Upper lobe of right lung (tissue), 1 donor: ENCODE measurements at regions not wholly inside any gene's neighbourhood (a gene's known extent, or its start where the extent isn't known, plus 50 kb on each side); places are given as distances from the start of the nearest gene placed in this dataset.

Source experiments
- ATAC-seq: fragments of 200-7000 bp; cut with Tn5 transposase; one replicate; pipeline ENCODE4 v1.9.1; 2020; ENCODE audit warnings: mild to moderate bottlenecking, moderate library complexity
- DNase-seq: peaks from one replicate; pipeline ENCODE4 v3.0.0-alpha.2; 2020
- H3K27ac ChIP-seq: fragments of 200-600 bp; one replicate; pipeline ENCODE4 v1.8.0; 2022
- H3K27me3 ChIP-seq: fragments of 200-600 bp; one replicate; pipeline ENCODE4 v1.8.0; 2022; ENCODE audit warnings: mild to moderate bottlenecking
- H3K36me3 ChIP-seq: fragments of 200-600 bp; one replicate; pipeline ENCODE4 v1.8.0; 2022
- H3K4me1 ChIP-seq: fragments of 200-600 bp; one replicate; pipeline ENCODE4 v1.8.0; 2022
- H3K4me3 ChIP-seq: fragments of 200-600 bp; one replicate; pipeline ENCODE4 v1.8.0; 2022; ENCODE audit warnings: mild to moderate bottlenecking
- H3K9me3 ChIP-seq: fragments of 200-600 bp; one replicate; pipeline ENCODE4 v1.8.0; 2022
- CTCF ChIP-seq: fragments of 200-600 bp; IDR thresholded peaks from one replicate; pipeline ENCODE4 v1.8.0; 2022; ENCODE audit warnings: antibody characterized with exemption
- intact Hi-C: fragments of 100-400 bp; cut with DNase I; formaldehyde crosslinking; loops from one replicate; pipeline ENCODE4 v1.11.0; 2022
- donor health status: DM: no; HTN: yes; CAD: no; lungs with severe emphysema.

- DNase-seq: no peak
- Histone ChIP-seq H3K9me3 (no peaks in the 10 kb centered on the region), H3K27ac (no peak overlapping the region), H3K36me3 (no peaks in the 10 kb centered on the region), H3K4me1 (peaks cover 21% of the 10 kb centered on the region), H3K4me3 (no peak overlapping the region), H3K27me3 (no peaks in the 10 kb centered on the region)
- intact Hi-C loops: no loop called here
- no peak for ATAC-seq
- TF ChIP-seq CTCF: no peak
Observed at GRCh38 chr14:61107869-61108493, 126.9 kb downstream of the SLC38A6 start.

GRCh38 chr14:61106959-61107641 lies 126.1 kb downstream of the SLC38A6 start:
- Histone ChIP-seq H3K4me1 (peaks cover 29% of the 10 kb centered on the region), H3K9me3 (no peaks in the 10 kb centered on the region), H3K4me3 (no peak overlapping the region), H3K27me3 (no peaks in the 10 kb centered on the region), H3K27ac (no peak overlapping the region), H3K36me3 (no peaks in the 10 kb centered on the region)
- ATAC-seq: no peak
- no peak for TF ChIP-seq CTCF
- DNase-seq: no peak
- intact Hi-C loops: no loop called here

- ATAC-seq: no peak
- no peak for DNase-seq
- H3K9me3 ChIP-seq: no peaks in the 10 kb centered on the region
- H3K4me1 ChIP-seq: peaks cover 35% of the 10 kb centered on the region
- no peak overlapping the region for H3K4me3 ChIP-seq
- intact Hi-C loops: no loop called here
- no peak overlapping the region for H3K27ac ChIP-seq
- no peak for TF ChIP-seq CTCF
- H3K36me3 ChIP-seq: no peaks in the 10 kb centered on the region
- no peaks in the 10 kb centered on the region for H3K27me3 ChIP-seq
Observed at GRCh38 chr14:61106271-61106958, 125.4 kb downstream of the SLC38A6 start.

GRCh38 chr14:61104358-61104757 lies 123.3 kb downstream of the SLC38A6 start:
- ATAC-seq (no peak), DNase-seq (no peak)
- H3K27ac ChIP-seq: peak overlapping the region; percentile 20
- TF ChIP-seq CTCF: no peak
- H3K27me3 ChIP-seq: no peaks in the 10 kb centered on the region
- intact Hi-C loops: no loop called here
- no peaks in the 10 kb centered on the region for H3K9me3 ChIP-seq
- H3K4me3 ChIP-seq: no peak overlapping the region
- H3K36me3 ChIP-seq: no peaks in the 10 kb centered on the region
- peaks cover 35% of the 10 kb centered on the region for H3K4me1 ChIP-seq

GRCh38 chr14:61103541-61104339 lies 122.7 kb downstream of the SLC38A6 start:
- Histone ChIP-seq H3K27me3 (no peaks in the 10 kb centered on the region), H3K4me3 (no peak overlapping the region), H3K27ac (peak overlapping the region; percentile 48), H3K36me3 (no peaks in the 10 kb centered on the region), H3K4me1 (peaks cover 35% of the 10 kb centered on the region), H3K9me3 (no peaks in the 10 kb centered on the region)
- intact Hi-C loops: no loop called here
- TF ChIP-seq CTCF: no peak
- DNase-seq: no peak
- peak; percentile 80 for ATAC-seq
